GM12872 (cell line): ENCODE measurements at regions not wholly inside any gene's neighbourhood (a gene's known extent, or its start where the extent isn't known, plus 50 kb on each side); places are given as distances from the start of the nearest gene placed in this dataset.

Experiments
- CTCF ChIP-seq: IDR thresholded peaks from 3 replicates; pipeline ENCODE4 v1.5.1; 2011; ENCODE audit warnings: low read depth, mild to moderate bottlenecking, low read length, moderate library complexity; ENCODE audit not compliant: insufficient read depth

- TF ChIP-seq CTCF: no peak
Observed at GRCh38 chr9:135297456-135298075, 182.0 kb upstream of the PPP1R26 start.

- TF ChIP-seq CTCF: no peak
Observed at GRCh38 chr9:135299239-135299590, 180.4 kb upstream of the PPP1R26 start.

- no peak for TF ChIP-seq CTCF
Observed at GRCh38 chr9:135299651-135300345, 179.8 kb upstream of the PPP1R26 start.

GRCh38 chr9:135300346-135301141 lies 179.0 kb upstream of the PPP1R26 start:
- TF ChIP-seq CTCF: no peak

GRCh38 chr9:135301271-135302263 lies 178.0 kb upstream of the PPP1R26 start:
- no peak for TF ChIP-seq CTCF

- TF ChIP-seq CTCF: no peak
Observed at GRCh38 chr9:135302329-135303279, 177.0 kb upstream of the PPP1R26 start.
